Nephron progenitor cell (in vitro differentiated cells): ENCODE measurements at regions not wholly inside any gene's neighbourhood (a gene's known extent, or its start where the extent isn't known, plus 50 kb on each side); places are given as distances from the start of the nearest gene placed in this dataset.

Experiments
- DNase-seq: peaks from one replicate; pipeline ENCODE4 v3.0.0; 2021
- H3K27ac Mint-ChIP-seq: 2 replicates; pipeline ENCODE4 v1.8.0; 2021; ENCODE audit warnings: mild to moderate bottlenecking, moderate library complexity, mixed read lengths
- H3K27me3 Mint-ChIP-seq: 2 replicates; pipeline ENCODE4 v1.8.0; 2021; ENCODE audit warnings: mild to moderate bottlenecking, low read depth, mixed read lengths; ENCODE audit not compliant: poor library complexity
- H3K36me3 Mint-ChIP-seq: 2 replicates; pipeline ENCODE4 v1.8.0; 2021; ENCODE audit warnings: low read depth, mixed read lengths
- H3K4me1 Mint-ChIP-seq: 2 replicates; pipeline ENCODE4 v1.8.0; 2021; ENCODE audit warnings: mixed read lengths
- H3K4me3 Mint-ChIP-seq: 2 replicates; pipeline ENCODE4 v1.8.0; 2021; ENCODE audit warnings: mild to moderate bottlenecking, moderate library complexity, mixed read lengths
- H3K9me3 Mint-ChIP-seq: 2 replicates; pipeline ENCODE4 v1.8.0; 2021; ENCODE audit warnings: mild to moderate bottlenecking, moderate library complexity, mixed read lengths
- CTCF ChIP-seq: fragments of 200-600 bp; sonication (generic); IDR thresholded peaks from 2 replicates; pipeline ENCODE4 v1.5.0; 2021; ENCODE audit warnings: antibody characterized with exemption

- no peak for DNase-seq
- H3K36me3 Mint-ChIP-seq = peaks cover 6% of the 10 kb centered on the region
- H3K9me3 Mint-ChIP-seq = peaks cover 14% of the 10 kb centered on the region
- no peaks in the 10 kb centered on the region for H3K27me3 Mint-ChIP-seq
- no peaks in the 10 kb centered on the region for H3K4me1 Mint-ChIP-seq
- no peak overlapping the region for H3K27ac Mint-ChIP-seq
- TF ChIP-seq CTCF = no peak
- H3K4me3 Mint-ChIP-seq = no peak overlapping the region
Measured at GRCh38 chrX:18003876-18004275, 142.8 kb upstream of the RAI2 start.

DNA sequence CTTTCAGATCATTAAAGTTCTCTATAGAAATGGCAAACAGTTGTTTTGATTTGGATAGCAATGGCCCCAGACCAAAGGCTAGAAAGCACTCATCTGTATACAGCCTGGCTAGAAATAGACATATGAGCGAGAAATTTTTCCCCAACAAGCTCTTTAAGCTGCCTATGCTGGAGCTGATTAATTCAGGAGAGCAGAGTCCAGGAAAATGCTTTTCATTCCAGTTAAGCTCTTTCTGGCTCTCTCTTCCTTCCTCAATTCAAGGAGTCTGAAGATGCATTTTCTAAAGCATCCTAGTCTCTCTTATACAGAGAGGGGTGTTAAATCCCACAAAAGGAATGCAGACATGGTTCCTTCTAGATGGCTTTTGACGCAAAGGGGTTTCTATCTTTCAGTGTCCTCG, 141.7 kb upstream of the RAI2 start:
- Mint-ChIP-seq H3K27me3 (no peaks in the 10 kb centered on the region), H3K9me3 (peaks cover 18% of the 10 kb centered on the region), H3K4me3 (no peak overlapping the region), H3K36me3 (peaks cover 10% of the 10 kb centered on the region), H3K4me1 (no peaks in the 10 kb centered on the region), H3K27ac (no peak overlapping the region)
- no peak for DNase-seq
- TF ChIP-seq CTCF = no peak

DNA sequence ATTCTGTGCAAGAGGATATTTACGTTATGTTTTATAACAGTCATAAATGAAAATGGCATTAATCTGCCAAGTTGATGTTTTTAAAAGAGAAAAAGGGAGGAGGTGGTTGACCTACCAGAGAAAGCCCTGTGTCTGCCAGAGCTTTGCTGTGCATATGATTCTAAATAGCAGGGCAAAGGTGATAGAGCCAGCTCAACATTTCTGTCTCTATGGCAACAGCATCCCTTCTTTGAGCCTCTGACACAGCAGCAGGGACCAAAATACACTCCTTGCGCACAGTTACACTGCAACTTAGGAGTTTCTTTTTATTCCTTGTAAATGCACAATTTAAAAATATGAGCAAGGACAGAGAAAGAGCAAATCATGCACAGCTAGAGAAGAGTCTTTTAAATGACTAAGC, 133.3 kb upstream of the RAI2 start:
- TF ChIP-seq CTCF = no peak
- DNase-seq = no peak
- H3K4me3 Mint-ChIP-seq = no peak overlapping the region
- H3K27ac Mint-ChIP-seq = no peak overlapping the region
- H3K9me3 Mint-ChIP-seq = peaks cover 19% of the 10 kb centered on the region
- peaks cover 19% of the 10 kb centered on the region for H3K4me1 Mint-ChIP-seq
- H3K27me3 Mint-ChIP-seq = no peaks in the 10 kb centered on the region
- H3K36me3 Mint-ChIP-seq = peaks cover 4% of the 10 kb centered on the region

GRCh38 chrX:17993062-17993461, 132.0 kb upstream of the RAI2 start:
- peaks cover 11% of the 10 kb centered on the region for H3K9me3 Mint-ChIP-seq
- H3K27ac Mint-ChIP-seq = no peak overlapping the region
- no peaks in the 10 kb centered on the region for H3K27me3 Mint-ChIP-seq
- no peak for TF ChIP-seq CTCF
- H3K4me3 Mint-ChIP-seq = no peak overlapping the region
- no peaks in the 10 kb centered on the region for H3K36me3 Mint-ChIP-seq
- no peak for DNase-seq
- peaks cover 26% of the 10 kb centered on the region for H3K4me1 Mint-ChIP-seq

DNA sequence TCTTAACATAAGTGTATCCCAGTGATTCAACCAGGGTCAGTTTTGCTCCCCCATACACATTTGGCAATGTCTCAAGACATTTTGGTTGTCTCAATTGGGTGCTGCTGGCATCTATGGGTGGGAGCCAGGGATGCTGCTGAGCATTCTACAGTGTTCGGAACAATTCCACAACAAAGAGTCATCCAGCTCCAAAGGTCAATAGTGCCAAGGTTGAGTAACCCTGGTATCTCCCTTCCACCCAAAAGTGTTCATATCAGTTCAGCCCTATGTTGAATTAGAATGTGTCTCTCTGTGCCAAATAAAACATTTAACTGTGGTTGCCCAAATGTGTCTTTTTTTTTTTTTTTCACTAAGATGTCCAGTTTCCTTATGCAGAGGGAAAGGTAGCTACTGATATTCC, 129.4 kb upstream of the RAI2 start:
- no peak overlapping the region for H3K27ac Mint-ChIP-seq
- no peaks in the 10 kb centered on the region for H3K36me3 Mint-ChIP-seq
- H3K9me3 Mint-ChIP-seq = peaks cover 22% of the 10 kb centered on the region
- H3K27me3 Mint-ChIP-seq = peaks cover 3% of the 10 kb centered on the region
- no peak for DNase-seq
- no peak for TF ChIP-seq CTCF
- no peak overlapping the region for H3K4me3 Mint-ChIP-seq
- peaks cover 28% of the 10 kb centered on the region for H3K4me1 Mint-ChIP-seq

GRCh38 chrX:17987783-17988182, 126.7 kb upstream of the RAI2 start:
- TF ChIP-seq CTCF = no peak
- Mint-ChIP-seq H3K9me3 (peaks cover 40% of the 10 kb centered on the region), H3K27me3 (peaks cover 5% of the 10 kb centered on the region), H3K4me3 (no peak overlapping the region), H3K27ac (no peak overlapping the region), H3K36me3 (peaks cover 6% of the 10 kb centered on the region), H3K4me1 (peaks cover 22% of the 10 kb centered on the region)
- no peak for DNase-seq
